HG03378 (cell line): ENCODE measurements at regions not wholly inside any gene's neighbourhood (a gene's known extent, or its start where the extent isn't known, plus 50 kb on each side); places are given as distances from the start of the nearest gene placed in this dataset.

Experiments
- ATAC-seq: cut with Tn5 transposase; IDR thresholded peaks from one replicate; pipeline ENCODE4 v1.9.1; 2021; ENCODE audit warnings: mild to moderate bottlenecking, moderate library complexity; ENCODE audit not compliant: unreplicated experiment

GRCh38 chr5:68647743-68648142 is 432.2 kb downstream of the PIK3R1 start:
- ATAC-seq, result no peak

GRCh38 chr5:68648944-68649857 is 433.6 kb downstream of the PIK3R1 start:
- ATAC-seq, result no peak

- ATAC-seq, result no peak
Measured at GRCh38 chr5:68652534-68652965, 437.0 kb downstream of the PIK3R1 start.

- ATAC-seq, result no peak
Measured at GRCh38 chr5:68653471-68653870, 437.9 kb downstream of the PIK3R1 start.

GRCh38 chr5:68657055-68657961 is 436.5 kb upstream of the SLC30A5 start:
- ATAC-seq, result no peak

- ATAC-seq, result no peak
Measured at GRCh38 chr5:68658810-68659372, 434.9 kb upstream of the SLC30A5 start.

GRCh38 chr5:68659881-68660280 is 433.9 kb upstream of the SLC30A5 start:
- no peak for ATAC-seq

GRCh38 chr5:68661237-68661636 is 432.6 kb upstream of the SLC30A5 start:
- peak; percentile 69 for ATAC-seq

GRCh38 chr5:68662804-68663307 is 431.0 kb upstream of the SLC30A5 start:
- ATAC-seq, result no peak

GRCh38 chr5:68669864-68670575 is 423.8 kb upstream of the SLC30A5 start:
- ATAC-seq, result no peak

GRCh38 chr5:68673106-68673822 is 420.6 kb upstream of the SLC30A5 start:
- no peak for ATAC-seq

- ATAC-seq, result no peak
Measured at GRCh38 chr5:68673823-68674180, 420.0 kb upstream of the SLC30A5 start.

- ATAC-seq, result no peak
Measured at GRCh38 chr5:68679041-68679440, 414.8 kb upstream of the SLC30A5 start.

- ATAC-seq, result no peak
Measured at GRCh38 chr5:68680366-68680765, 413.4 kb upstream of the SLC30A5 start.

GRCh38 chr5:68681929-68682328 is 411.9 kb upstream of the SLC30A5 start:
- no peak for ATAC-seq

GRCh38 chr5:68682400-68683160 is 411.2 kb upstream of the SLC30A5 start:
- no peak for ATAC-seq

GRCh38 chr5:68683632-68684036 is 410.2 kb upstream of the SLC30A5 start:
- no peak for ATAC-seq

GRCh38 chr5:68685863-68686262 is 408.0 kb upstream of the SLC30A5 start:
- no peak for ATAC-seq

- no peak for ATAC-seq
Measured at GRCh38 chr5:68688547-68688946, 405.3 kb upstream of the SLC30A5 start.
